ENCODE measurements at regions not wholly inside any gene's neighbourhood (a gene's known extent, or its start where the extent isn't known, plus 50 kb on each side); places are given as distances from the start of the nearest gene placed in this dataset.

GRCh38 chr15:47299846-47300434, 417.4 kb upstream of the SEMA6D start:
- Histone ChIP-seq H3K4me3 (replicated peaks in 1 of 3; ENCODE audit: insufficient read depth in 1 of 3, low read depth in 2 of 3, low read length in 3 of 3) (no peak overlapping the region), H3K9ac (ENCODE audit: insufficient read depth, low read depth, low read length) (no peak overlapping the region), H3K36me3 (replicated peaks in 1 of 2; ENCODE audit: control insufficient read depth in 1 of 2, insufficient read depth in 2 of 2, low read length in 2 of 2) (no peaks in the 10 kb centered on the region), H3K9me3 (ENCODE audit: low read length) (peaks cover 88% of the 10 kb centered on the region), H2AFZ (ENCODE audit: low read length) (no peak overlapping the region), H3K4me1 (ENCODE audit: insufficient read depth, low read length) (no peaks in the 10 kb centered on the region), H3K27me3 (ENCODE audit: control insufficient read depth in 1 of 2, insufficient read depth in 2 of 2, low read length in 2 of 2) (no peaks in the 10 kb centered on the region), H3K27ac (ENCODE audit: extremely low read length, insufficient read depth, low read length) (no peak overlapping the region), H4K20me1 (ENCODE audit: insufficient read depth, low read length) (no peaks in the 10 kb centered on the region), H3K79me2 (ENCODE audit: insufficient read depth, low read length) (no peaks in the 10 kb centered on the region), H3K4me2 (ENCODE audit: low read depth, low read length) (no peak overlapping the region)
- POLR2A ChIA-PET: no interaction called here
- CTCF ChIA-PET (ENCODE audit: low intra/inter-chr PET ratio, low total read pairs): no interaction called here
- in situ Hi-C loops (cut with HindIII; ENCODE audit: extremely low pct_ligation_motif_present, low pct_unique_long_range_greater_than_20kb) (no loop called here), intact Hi-C loops (cut with micrococcal nuclease; ENCODE audit: unreplicated experiment) (no loop called here)
- BruUV-seq (replicated peaks): no TSS peak
- no peak for TF ChIP-seq ZNF260 (CRISPR knock-in tag; IDR thresholded peaks at IDR 0.05; ENCODE audit: borderline replicate concordance, low read depth)
- TF ChIP-seq NFE2 (CRISPR knock-in tag; IDR thresholded peaks at IDR 0.05): no peak
- TF ChIP-seq ZFX (CRISPR knock-in tag; IDR thresholded peaks at IDR 0.05; ENCODE audit: low read depth): no peak
- TF ChIP-seq ZNF598 (CRISPR knock-in tag; IDR thresholded peaks at IDR 0.05; ENCODE audit: borderline replicate concordance): no peak
- TF ChIP-seq FOXA3 (CRISPR knock-in tag; IDR thresholded peaks at IDR 0.05): no peak
- no peak for TF ChIP-seq MXD3 (CRISPR knock-in tag; IDR thresholded peaks at IDR 0.05)
- no peak for TF ChIP-seq CTCF (CRISPR knock-in tag; IDR thresholded peaks at IDR 0.05)
- TF ChIP-seq PAF1 (CRISPR knock-in tag; IDR thresholded peaks at IDR 0.05): no peak
- TF ChIP-seq ZNF503 (CRISPR knock-in tag; IDR thresholded peaks at IDR 0.05): no peak
- no peak for TF ChIP-seq CEBPZ (IDR thresholded peaks at IDR 0.05; ENCODE audit: low read length)
- no peak for TF ChIP-seq RBFOX2 (IDR thresholded peaks at IDR 0.05; ENCODE audit: low read depth, low read length)
- TF ChIP-seq FOXA1 (IDR thresholded peaks at IDR 0.05): no peak
- TF ChIP-seq FOXA1 (CRISPR knock-in tag; IDR thresholded peaks at IDR 0.05): no peak
- TF ChIP-seq TAF15 (IDR thresholded peaks at IDR 0.05; ENCODE audit: low read depth, low read length, poor library complexity, severe bottlenecking): no peak
- TF ChIP-seq KLF13 (CRISPR knock-in tag; IDR thresholded peaks at IDR 0.05): no peak
- TF ChIP-seq TBX2 (CRISPR knock-in tag; IDR thresholded peaks at IDR 0.05; ENCODE audit: borderline replicate concordance): no peak
- WGBS (ENCODE audit: low lambda C conversion rate): 17% methylated on average over 5 of the region's 5 CpGs
- ATAC-seq (no peak), FAIRE-seq (no peak), DNase-seq (ENCODE audit: low spot score) (no peak)
